Endothelial cell of umbilical vein (primary cell): ENCODE measurements at regions not wholly inside any gene's neighbourhood (a gene's known extent, or its start where the extent isn't known, plus 50 kb on each side); places are given as distances from the start of the nearest gene placed in this dataset.

ENCODE experiments used
- BruUV-seq: library from RNA; stranded (reverse); fragments of 400-500 nt; replicated peaks from 2 replicates; lab custom pipeline; 2021; lab: Mats Ljungman, UMichigan
- CTCF ChIA-PET: fragments of 300-600, 350-600 bp; sonication (Branson Sonifier 250); formaldehyde crosslinking; loops from one replicate; lab custom pipeline; 2021; ENCODE audit warnings: antibody characterized with exemption, inconsistent platforms; lab: Charles Lee
- POLR2A ChIA-PET: fragments of 300-600, 350-600 bp; sonication (Branson Sonifier 250); formaldehyde crosslinking; loops from one replicate; lab custom pipeline; 2021; ENCODE audit warnings: antibody characterized with exemption, inconsistent platforms; lab: Charles Lee
- DNase-seq: peaks from one replicate; pipeline ENCODE4 v3.0.0-alpha.2; 2011; ENCODE audit warnings: low read depth, low spot score
- FAIRE-seq: peaks from 2 replicates; lab custom pipeline; 2011; peaks lifted over from hg19 to GRCh38; lab: Jason Lieb, UNC
- H2AFZ ChIP-seq: 2 replicates; pipeline ENCODE4 v1.6.0; 2012; ENCODE audit warnings: low read depth, low read length, control low read depth, inconsistent platforms
- H3K27ac ChIP-seq: 2 replicates; pipeline ENCODE4 v1.5.1; 2011; ENCODE audit warnings: low read depth, mild to moderate bottlenecking, control low read depth, low read length, moderate library complexity; ENCODE audit not compliant: insufficient read depth
- H3K27me3 ChIP-seq, 2 experiments: 2 replicates each; pipeline versions ENCODE4 v1.6.0 to v1.6.1; 2011; ENCODE audit warnings: low read length in 2 of 2, mixed read lengths in 1 of 2; ENCODE audit not compliant: control insufficient read depth in 2 of 2, insufficient read depth in 2 of 2
- H3K36me3 ChIP-seq, 2 experiments: 2 replicates in 1 of 2; 3 replicates in 1 of 2; pipeline ENCODE4 v1.5.1; 2011; ENCODE audit warnings: low read length in 2 of 2, mild to moderate bottlenecking in 1 of 2, moderate library complexity in 1 of 2; ENCODE audit not compliant: control insufficient read depth in 2 of 2, insufficient read depth in 2 of 2; ENCODE audit errors: extremely low read depth in 1 of 2
- H3K4me1 ChIP-seq: 3 replicates; pipeline ENCODE4 v1.5.1; 2011; ENCODE audit warnings: mild to moderate bottlenecking, low read length; ENCODE audit not compliant: control insufficient read depth, insufficient read depth; ENCODE audit errors: extremely low read depth
- H3K4me2 ChIP-seq: 2 replicates; pipeline ENCODE4 v1.6.1; 2011; ENCODE audit warnings: low read length, control low read depth, mixed read lengths; ENCODE audit not compliant: insufficient read depth
- H3K4me3 ChIP-seq, 3 experiments: fragments of 200-600 bp in 1 of 3; sonication (generic), shearing (Covaris generic) in 1 of 3; replicated peaks in 1 of 3; 2 replicates each; pipeline ENCODE4 v1.5.1; 2011 to 2016; ENCODE audit warnings: control low read depth in 3 of 3, low read length in 3 of 3, mild to moderate bottlenecking in 2 of 3, inconsistent platforms in 1 of 3, low read depth in 1 of 3, moderate library complexity in 1 of 3; ENCODE audit not compliant: insufficient read depth in 1 of 3
- H3K79me2 ChIP-seq: 2 replicates; pipeline ENCODE4 v1.6.0; 2012; ENCODE audit warnings: low read length, inconsistent platforms; ENCODE audit not compliant: control insufficient read depth, insufficient read depth
- H3K9ac ChIP-seq: replicated peaks from 2 replicates; pipeline ENCODE3; 2011; ENCODE audit warnings: low read length, control low read depth; ENCODE audit not compliant: insufficient read depth; ENCODE audit errors: extremely low read depth
- H3K9me1 ChIP-seq: replicated peaks from 3 replicates; pipeline ENCODE4 v1.6.0; 2011; ENCODE audit warnings: mild to moderate bottlenecking, low read length; ENCODE audit not compliant: control insufficient read depth, insufficient read depth; ENCODE audit errors: extremely low read depth
- H3K9me3 ChIP-seq: replicated peaks from 2 replicates; pipeline ENCODE4 v1.5.1; 2012; ENCODE audit warnings: low read length, inconsistent platforms; ENCODE audit not compliant: control insufficient read depth, insufficient read depth
- H4K20me1 ChIP-seq: replicated peaks from 2 replicates; pipeline ENCODE3; 2011; ENCODE audit warnings: mild to moderate bottlenecking, low read length; ENCODE audit not compliant: control insufficient read depth, insufficient read depth; ENCODE audit errors: extremely low read depth
- EZH2 ChIP-seq: IDR thresholded peaks from 2 replicates; pipeline ENCODE4 v1.6.1; 2012; ENCODE audit warnings: borderline replicate concordance, low read depth, mild to moderate bottlenecking, moderate library complexity, low read length, inconsistent platforms; ENCODE audit not compliant: severe bottlenecking
- FOS ChIP-seq: IDR thresholded peaks from 2 replicates; pipeline ENCODE4 v1.6.1; 2011; ENCODE audit warnings: mild to moderate bottlenecking, low read length, moderate library complexity, borderline replicate concordance; ENCODE audit not compliant: insufficient read depth
- GATA2 ChIP-seq: IDR thresholded peaks from 2 replicates; pipeline ENCODE4 v1.7.0; 2011; ENCODE audit warnings: low read depth, mild to moderate bottlenecking, moderate library complexity, mixed read lengths, low read length; ENCODE audit not compliant: insufficient read length, insufficient read depth
- JUN ChIP-seq: IDR thresholded peaks from 2 replicates; pipeline ENCODE4 v1.6.1; 2011; ENCODE audit warnings: borderline replicate concordance, low read depth; ENCODE audit not compliant: insufficient read length, insufficient read depth
- MYC ChIP-seq: IDR thresholded peaks from one replicate; pipeline ENCODE4 v1.6.1; 2011; ENCODE audit warnings: mild to moderate bottlenecking, low read depth, low read length
- POLR2A ChIP-seq: IDR thresholded peaks from 2 replicates; pipeline ENCODE4 v1.6.1; 2012; ENCODE audit warnings: low read depth, mild to moderate bottlenecking, control low read depth, low read length
- POLR2AphosphoS5 ChIP-seq: IDR thresholded peaks from 2 replicates; pipeline ENCODE4 v1.6.1; 2012; ENCODE audit warnings: low read depth, mild to moderate bottlenecking, control low read depth, low read length, moderate library complexity; ENCODE audit not compliant: insufficient read depth
- dilution Hi-C: fragments of 300-500 bp; cut with MboI; formaldehyde crosslinking; loops from one replicate; pipeline ENCODE4 v1.15.0; 2019; ENCODE audit warnings: low sequenced_read_pairs; ENCODE audit not compliant: extremely low pct_ligation_motif_present
- intact Hi-C: fragments of 100-400 bp; cut with micrococcal nuclease; formaldehyde crosslinking; loops from one replicate; pipeline ENCODE4 v1.10.0; 2022
- TF ChIP-seq, protein P1 (sequence below), 2 donors: IDR thresholded peaks; 1 replicate in 1 of 2; 2 replicates in 1 of 2; pipeline ENCODE4 v1.5.1; 2011; ENCODE audit warnings: low read length in 2 of 2, mild to moderate bottlenecking in 2 of 2, moderate library complexity in 2 of 2, control low read depth in 1 of 2, inconsistent platforms in 1 of 2, low read depth in 1 of 2; ENCODE audit not compliant: insufficient read depth in 1 of 2; ENCODE audit errors: extremely low read depth in 1 of 2
- TF ChIP-seq, protein P2 (sequence below): IDR thresholded peaks from 2 replicates; pipeline ENCODE4 v1.6.1; 2011; ENCODE audit not compliant: insufficient read depth, insufficient read length

DNA sequence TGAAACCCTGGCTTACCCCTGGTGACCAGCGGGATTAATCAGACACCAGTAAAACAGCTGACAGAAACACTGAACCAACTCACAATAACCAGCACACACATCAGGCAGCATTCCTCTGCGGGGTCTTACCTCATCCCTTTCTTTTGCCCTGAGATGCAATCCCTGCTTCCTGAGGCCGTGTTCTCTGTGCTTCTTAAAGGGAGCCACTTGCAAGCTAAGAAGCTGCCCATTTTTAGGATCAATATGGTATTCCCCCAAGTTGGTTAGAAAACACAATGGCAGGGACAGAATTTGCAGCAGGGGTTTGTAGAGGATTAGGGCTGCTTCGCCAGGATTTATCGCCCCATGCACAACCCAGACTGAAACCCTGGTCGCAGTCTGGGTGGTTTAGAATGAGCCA is 74.7 kb upstream of the OLIG2 start:
- H3K79me2 ChIP-seq = no peaks in the 10 kb centered on the region
- FAIRE-seq (no peak), DNase-seq (no peak)
- no peak overlapping the region for H3K4me3 ChIP-seq
- dilution Hi-C loops = no loop called here
- intact Hi-C loops = no loop called here
- no peak overlapping the region for H2AFZ ChIP-seq
- H3K36me3 ChIP-seq = no peaks in the 10 kb centered on the region
- no peaks in the 10 kb centered on the region for H3K9me1 ChIP-seq
- H3K4me1 ChIP-seq = no peaks in the 10 kb centered on the region
- H3K27ac ChIP-seq = no peak overlapping the region
- POLR2A ChIA-PET = no interaction called here
- no TSS peak for BruUV-seq
- CTCF ChIA-PET = interaction anchor here (2.5 kb wide), 1 partner anchor 11 kb away, joined by 27 read pairs; no protein-coding TSS in a partner anchor
- peaks cover 24 to 47% of the 10 kb centered on the region in 2 experiments for H3K27me3 ChIP-seq
- no peaks in the 10 kb centered on the region for H4K20me1 ChIP-seq
- no peak overlapping the region for H3K9ac ChIP-seq
- TF ChIP-seq POLR2AphosphoS5 (no peak), POLR2A (no peak), GATA2 (no peak), JUN (no peak), FOS (no peak), EZH2 (no peak), MYC (no peak)
- TF ChIP-seq, protein P1, sequence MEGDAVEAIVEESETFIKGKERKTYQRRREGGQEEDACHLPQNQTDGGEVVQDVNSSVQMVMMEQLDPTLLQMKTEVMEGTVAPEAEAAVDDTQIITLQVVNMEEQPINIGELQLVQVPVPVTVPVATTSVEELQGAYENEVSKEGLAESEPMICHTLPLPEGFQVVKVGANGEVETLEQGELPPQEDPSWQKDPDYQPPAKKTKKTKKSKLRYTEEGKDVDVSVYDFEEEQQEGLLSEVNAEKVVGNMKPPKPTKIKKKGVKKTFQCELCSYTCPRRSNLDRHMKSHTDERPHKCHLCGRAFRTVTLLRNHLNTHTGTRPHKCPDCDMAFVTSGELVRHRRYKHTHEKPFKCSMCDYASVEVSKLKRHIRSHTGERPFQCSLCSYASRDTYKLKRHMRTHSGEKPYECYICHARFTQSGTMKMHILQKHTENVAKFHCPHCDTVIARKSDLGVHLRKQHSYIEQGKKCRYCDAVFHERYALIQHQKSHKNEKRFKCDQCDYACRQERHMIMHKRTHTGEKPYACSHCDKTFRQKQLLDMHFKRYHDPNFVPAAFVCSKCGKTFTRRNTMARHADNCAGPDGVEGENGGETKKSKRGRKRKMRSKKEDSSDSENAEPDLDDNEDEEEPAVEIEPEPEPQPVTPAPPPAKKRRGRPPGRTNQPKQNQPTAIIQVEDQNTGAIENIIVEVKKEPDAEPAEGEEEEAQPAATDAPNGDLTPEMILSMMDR (IDR thresholded peaks at IDR 0.05; ENCODE audit: extremely low read depth in 1 of 2, insufficient read depth in 1 of 2, low read depth in 1 of 2, low read length in 2 of 2) = no peak
- TF ChIP-seq, protein P2, sequence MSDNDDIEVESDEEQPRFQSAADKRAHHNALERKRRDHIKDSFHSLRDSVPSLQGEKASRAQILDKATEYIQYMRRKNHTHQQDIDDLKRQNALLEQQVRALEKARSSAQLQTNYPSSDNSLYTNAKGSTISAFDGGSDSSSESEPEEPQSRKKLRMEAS = no peak
- H3K4me2 ChIP-seq = no peak overlapping the region
- no peaks in the 10 kb centered on the region for H3K9me3 ChIP-seq
